B cell (primary cell): ENCODE measurements at regions not wholly inside any gene's neighbourhood (a gene's known extent, or its start where the extent isn't known, plus 50 kb on each side); places are given as distances from the start of the nearest gene placed in this dataset.

Experiments used
- CTCF ChIP-seq: fragments of 200-600 bp; IDR thresholded peaks from one replicate; pipeline ENCODE4 v1.8.0; 2022; ENCODE audit warnings: antibody characterized with exemption, mild to moderate bottlenecking
- EZH2 ChIP-seq: IDR thresholded peaks from 2 replicates; pipeline ENCODE4 v1.6.1; 2012; ENCODE audit warnings: borderline replicate concordance, low read depth, mild to moderate bottlenecking, moderate library complexity, low read length; ENCODE audit not compliant: insufficient read depth, poor library complexity, severe bottlenecking

GRCh38 chr13:87124785-87125074 is 546.4 kb upstream of the SLITRK5 start:
- TF ChIP-seq CTCF (no peak), EZH2 (no peak)
